ENCODE measurements at regions not wholly inside any gene's neighbourhood (a gene's known extent, or its start where the extent isn't known, plus 50 kb on each side); places are given as distances from the start of the nearest gene placed in this dataset.

- ATAC-seq = no peak
- Mint-ChIP-seq H3K4me3 (no peak overlapping the region), H3K27ac (no peak overlapping the region), H3K27me3 (no peaks in the 10 kb centered on the region), H3K9me3 (no peaks in the 10 kb centered on the region), H3K4me1 (no peaks in the 10 kb centered on the region)
- DNase-seq = no peak
Observed at GRCh38 chr12:125650587-125650986, 585.4 kb downstream of the AACS start.

GRCh38 chr12:125651625-125652024 is 586.4 kb downstream of the AACS start:
- Mint-ChIP-seq H3K9me3 (no peaks in the 10 kb centered on the region), H3K4me1 (no peaks in the 10 kb centered on the region), H3K27me3 (no peaks in the 10 kb centered on the region), H3K4me3 (no peak overlapping the region), H3K27ac (no peak overlapping the region)
- DNase-seq (no peak), ATAC-seq (no peak)

DNA sequence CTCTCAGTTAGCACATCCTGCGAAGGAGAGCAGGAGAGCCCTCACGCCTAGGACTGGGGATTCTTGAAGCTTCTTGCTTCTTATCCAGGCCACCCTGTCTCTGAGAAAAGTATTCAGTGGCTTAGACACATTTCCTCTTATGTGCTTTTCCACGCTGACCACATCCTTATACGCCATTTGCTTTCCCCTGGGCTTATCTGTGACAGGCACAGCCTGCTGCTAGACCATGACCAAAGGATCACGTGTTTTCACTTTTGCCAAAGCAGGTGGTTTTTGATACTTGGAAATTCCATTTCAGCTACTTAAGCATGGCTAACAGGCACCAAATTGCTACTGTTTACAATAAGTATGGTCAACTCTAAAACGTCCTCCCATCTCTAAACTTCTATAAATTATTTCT is 587.4 kb downstream of the AACS start:
- DNase-seq (no peak), ATAC-seq (no peak)
- Mint-ChIP-seq H3K27ac (no peak overlapping the region), H3K9me3 (no peaks in the 10 kb centered on the region), H3K4me3 (no peak overlapping the region), H3K27me3 (no peaks in the 10 kb centered on the region), H3K4me1 (no peaks in the 10 kb centered on the region)

GRCh38 chr12:125657681-125658080 is 592.4 kb downstream of the AACS start:
- Mint-ChIP-seq H3K4me3 (no peak overlapping the region), H3K9me3 (no peaks in the 10 kb centered on the region), H3K27me3 (no peaks in the 10 kb centered on the region), H3K4me1 (no peaks in the 10 kb centered on the region), H3K27ac (no peak overlapping the region)
- no peak for ATAC-seq
- DNase-seq = no peak

DNA sequence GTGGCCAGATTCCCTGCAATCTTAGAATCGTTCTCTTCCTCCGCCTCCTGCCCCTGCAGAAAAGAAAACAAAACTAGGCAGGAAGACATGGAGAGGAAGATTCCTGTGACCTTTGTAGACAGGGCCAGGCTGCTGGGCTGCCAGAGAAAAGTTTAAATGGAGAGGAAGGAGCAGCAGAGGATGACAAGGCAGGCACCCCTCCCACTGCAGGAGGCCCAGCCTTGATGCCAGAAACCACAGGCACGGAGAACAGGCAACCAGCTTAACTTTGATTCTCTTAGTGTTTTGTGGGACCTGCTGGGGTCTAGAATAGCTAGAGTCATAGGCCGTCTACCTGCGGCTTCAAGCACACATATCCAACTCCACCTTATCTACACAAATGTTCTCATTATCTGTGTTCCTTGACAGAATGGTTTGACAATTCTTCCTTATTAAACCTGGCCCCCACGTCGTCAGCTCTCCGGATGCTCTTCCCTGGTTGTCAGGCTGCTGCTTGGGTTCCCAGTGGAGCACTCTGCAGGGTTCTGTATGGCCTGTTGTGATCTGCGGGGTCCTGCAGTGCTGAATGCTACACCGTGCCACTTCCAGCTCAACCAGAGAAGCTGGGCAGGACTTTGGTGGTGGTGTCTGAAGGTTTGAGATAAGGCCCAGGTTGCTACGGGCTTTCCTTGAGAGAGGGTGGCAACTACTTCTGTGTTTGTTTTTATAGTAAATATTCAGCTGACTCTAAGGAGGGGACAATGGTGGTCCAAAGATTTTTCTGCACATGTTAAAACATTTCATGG is 609.5 kb downstream of the AACS start:
- Mint-ChIP-seq H3K9me3 (no peaks in the 10 kb centered on the region), H3K27ac (no peak overlapping the region), H3K4me1 (no peaks in the 10 kb centered on the region), H3K27me3 (no peaks in the 10 kb centered on the region), H3K4me3 (no peak overlapping the region)
- ATAC-seq (no peak), DNase-seq (no peak)

DNA sequence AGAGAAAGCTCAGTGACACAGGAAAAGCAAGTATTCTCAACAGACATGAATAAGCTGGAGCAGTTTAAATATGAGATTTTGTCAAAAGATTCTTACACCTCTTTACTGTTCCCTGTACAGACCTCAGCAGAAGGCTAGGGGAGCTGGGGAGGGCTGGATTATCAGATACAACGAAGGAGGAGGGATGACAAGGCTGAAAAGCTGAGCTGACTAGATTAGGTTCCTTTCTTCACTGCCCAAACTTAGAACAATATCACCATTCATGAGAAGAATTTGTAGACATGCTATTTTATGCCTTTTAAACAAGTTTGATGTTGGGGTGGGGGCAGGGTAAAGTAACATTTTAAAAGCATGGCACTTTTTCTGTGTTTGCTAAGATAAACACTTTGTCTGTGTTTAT is 611.1 kb downstream of the AACS start:
- no peak overlapping the region for H3K4me3 Mint-ChIP-seq
- no peaks in the 10 kb centered on the region for H3K27me3 Mint-ChIP-seq
- no peaks in the 10 kb centered on the region for H3K9me3 Mint-ChIP-seq
- DNase-seq = no peak
- no peak for ATAC-seq
- no peak overlapping the region for H3K27ac Mint-ChIP-seq
- no peaks in the 10 kb centered on the region for H3K4me1 Mint-ChIP-seq

DNA sequence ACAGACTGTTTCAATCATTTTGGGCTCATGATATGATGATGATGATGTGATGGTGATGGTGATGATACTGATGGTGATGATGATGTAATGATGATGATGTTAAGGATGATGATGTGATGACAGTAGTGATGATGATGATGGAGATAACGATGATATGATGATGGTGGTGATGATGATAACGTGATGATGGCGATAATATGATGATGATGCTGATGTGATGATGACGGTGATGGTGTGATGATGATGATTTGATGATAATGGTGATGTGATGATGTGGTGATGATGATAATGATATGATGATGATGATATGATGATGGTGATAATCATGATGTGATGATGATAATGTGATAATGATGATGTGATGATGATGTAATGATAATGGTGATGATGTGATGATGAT is 612.6 kb downstream of the AACS start:
- Mint-ChIP-seq H3K9me3 (no peaks in the 10 kb centered on the region), H3K4me3 (no peak overlapping the region), H3K27ac (no peak overlapping the region), H3K4me1 (no peaks in the 10 kb centered on the region), H3K27me3 (no peaks in the 10 kb centered on the region)
- ATAC-seq (no peak), DNase-seq (no peak)

DNA sequence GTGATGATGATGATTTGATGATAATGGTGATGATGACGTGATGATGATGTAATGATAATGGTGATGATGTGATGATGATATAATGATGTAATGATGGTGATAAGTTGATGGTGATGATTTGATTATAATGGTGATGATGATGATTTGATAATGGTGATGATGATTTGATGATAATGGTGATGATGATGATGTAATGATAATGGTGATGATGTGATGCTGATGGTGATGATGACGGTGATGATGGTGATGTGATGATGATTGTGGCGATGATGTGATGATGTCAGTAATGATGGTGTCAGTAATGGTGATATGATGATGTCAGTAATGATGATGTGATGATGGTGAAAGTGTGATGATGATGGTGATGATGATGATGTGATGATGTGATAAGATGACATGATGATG is 613.4 kb downstream of the AACS start:
- Mint-ChIP-seq H3K4me3 (no peak overlapping the region), H3K4me1 (no peaks in the 10 kb centered on the region), H3K9me3 (no peaks in the 10 kb centered on the region), H3K27ac (no peak overlapping the region), H3K27me3 (no peaks in the 10 kb centered on the region)
- no peak for ATAC-seq
- DNase-seq = no peak

DNA sequence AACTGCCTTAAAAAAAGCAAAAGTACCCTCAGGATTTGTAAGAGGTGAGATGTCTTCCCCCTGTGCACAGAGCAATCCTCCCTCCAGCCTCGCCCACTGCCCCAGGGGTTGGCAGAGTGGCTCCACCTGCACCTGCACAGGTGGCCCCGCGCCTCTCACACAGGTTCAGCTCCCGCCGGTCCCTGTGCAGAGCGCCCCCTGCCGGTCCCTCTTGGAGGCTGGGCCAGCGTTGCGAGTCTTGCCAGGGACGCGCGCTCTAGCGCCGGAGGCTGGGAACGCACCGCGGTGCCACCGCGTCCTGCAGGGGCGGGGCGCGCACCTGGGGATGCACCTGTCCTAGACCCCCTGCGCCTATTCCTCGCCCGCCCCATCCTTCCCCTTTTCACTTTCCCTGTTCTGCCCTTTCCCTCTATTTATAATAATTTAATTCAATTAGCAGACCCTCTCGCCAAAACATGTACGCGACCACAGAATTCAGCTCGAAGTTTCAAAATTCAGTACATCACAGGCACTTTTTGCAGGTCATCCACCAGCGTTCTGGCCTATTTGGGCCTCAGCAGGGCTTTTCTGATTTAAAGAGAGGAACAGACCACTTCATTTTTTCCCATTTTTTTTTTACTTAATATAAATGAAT is 618.6 kb downstream of the AACS start:
- peak; percentile 49 to 50 for DNase-seq
- H3K4me1 Mint-ChIP-seq = no peaks in the 10 kb centered on the region
- peak; percentile 68 for ATAC-seq
- no peak overlapping the region for H3K4me3 Mint-ChIP-seq
- no peaks in the 10 kb centered on the region for H3K9me3 Mint-ChIP-seq
- H3K27me3 Mint-ChIP-seq = peaks cover 10% of the 10 kb centered on the region
- no peak overlapping the region for H3K27ac Mint-ChIP-seq

DNA sequence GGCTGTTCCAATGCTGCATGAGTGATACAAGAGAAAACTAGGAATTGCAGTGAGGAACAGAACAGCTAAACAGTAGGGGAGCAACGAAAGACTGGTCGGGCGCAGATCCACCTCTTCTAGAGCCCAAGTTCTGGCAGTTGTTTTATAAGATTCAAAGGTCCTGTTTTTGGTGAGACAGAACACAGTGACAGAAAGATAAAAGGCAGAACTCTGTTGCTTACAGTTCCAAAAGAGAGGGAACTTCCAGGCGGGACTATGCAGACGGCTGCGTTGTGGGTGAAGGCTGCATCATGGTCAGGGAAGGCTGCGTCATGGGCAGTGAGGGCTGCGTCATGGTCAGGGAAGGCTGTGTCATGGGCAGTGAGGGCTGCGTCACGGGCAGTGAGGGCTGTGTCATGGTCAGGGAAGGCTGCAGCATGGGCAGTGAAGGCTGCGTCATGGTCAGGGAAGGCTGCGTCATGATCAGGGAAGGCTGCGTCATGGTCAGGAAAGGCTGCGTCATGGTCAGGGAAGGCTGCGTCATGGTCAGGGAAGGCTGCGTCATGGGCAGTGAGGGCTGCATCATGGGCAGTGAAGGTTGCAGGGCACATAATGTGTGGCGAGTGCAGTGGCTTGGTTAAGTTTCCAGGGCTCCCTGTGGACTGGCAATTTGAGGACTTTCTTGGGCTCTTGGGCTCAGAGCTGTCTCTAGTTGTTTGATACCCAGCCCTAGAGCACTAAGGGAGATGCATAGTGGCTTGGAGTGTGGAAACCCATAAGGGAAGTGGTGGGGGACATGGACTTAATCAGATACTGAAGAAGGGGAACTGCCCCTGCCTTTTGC is 619.9 kb downstream of the AACS start:
- Mint-ChIP-seq H3K4me1 (no peaks in the 10 kb centered on the region), H3K27ac (no peak overlapping the region), H3K9me3 (no peaks in the 10 kb centered on the region), H3K27me3 (peaks cover 10% of the 10 kb centered on the region), H3K4me3 (no peak overlapping the region)
- DNase-seq (no peak), ATAC-seq (no peak)

GRCh38 chr12:125685915-125686314 is 620.7 kb downstream of the AACS start:
- H3K27me3 Mint-ChIP-seq = peaks cover 10% of the 10 kb centered on the region
- no peaks in the 10 kb centered on the region for H3K4me1 Mint-ChIP-seq
- H3K4me3 Mint-ChIP-seq = no peak overlapping the region
- no peak overlapping the region for H3K27ac Mint-ChIP-seq
- ATAC-seq (no peak), DNase-seq (no peak)
- H3K9me3 Mint-ChIP-seq = no peaks in the 10 kb centered on the region

GRCh38 chr12:125687403-125687802 is 622.2 kb downstream of the AACS start:
- Mint-ChIP-seq H3K9me3 (no peaks in the 10 kb centered on the region), H3K4me1 (no peaks in the 10 kb centered on the region), H3K4me3 (no peak overlapping the region), H3K27me3 (peaks cover 10% of the 10 kb centered on the region), H3K27ac (peak overlapping the region in 1 of 2 donors; percentile 3)
- no peak for ATAC-seq
- no peak for DNase-seq

DNA sequence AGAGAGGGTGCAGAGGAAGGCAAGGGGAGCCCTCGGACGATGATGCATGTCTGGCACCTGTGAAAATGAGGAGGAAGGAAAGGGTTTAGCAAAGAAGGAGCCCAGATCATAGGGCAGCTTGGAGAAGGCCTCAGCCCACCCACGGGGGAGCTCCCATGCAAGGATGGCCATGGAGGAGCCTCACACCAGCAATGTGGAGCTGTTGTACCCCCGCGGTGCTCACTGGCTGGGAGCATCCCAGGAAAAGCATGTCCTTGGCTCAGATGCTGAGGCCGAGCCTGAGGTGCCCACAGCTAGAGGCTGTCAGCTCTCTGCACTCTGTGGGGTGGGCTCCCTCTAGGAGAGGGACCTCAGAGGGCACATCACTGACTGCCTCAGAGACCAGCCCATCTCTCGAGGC is 622.6 kb downstream of the AACS start:
- Mint-ChIP-seq H3K27me3 (peaks cover 10% of the 10 kb centered on the region), H3K4me3 (no peak overlapping the region), H3K9me3 (no peaks in the 10 kb centered on the region), H3K4me1 (no peaks in the 10 kb centered on the region), H3K27ac (no peak overlapping the region)
- no peak for DNase-seq
- ATAC-seq = no peak

GRCh38 chr12:125688223-125688622 is 623.0 kb downstream of the AACS start:
- H3K27ac Mint-ChIP-seq = no peak overlapping the region
- no peaks in the 10 kb centered on the region for H3K4me1 Mint-ChIP-seq

DNA sequence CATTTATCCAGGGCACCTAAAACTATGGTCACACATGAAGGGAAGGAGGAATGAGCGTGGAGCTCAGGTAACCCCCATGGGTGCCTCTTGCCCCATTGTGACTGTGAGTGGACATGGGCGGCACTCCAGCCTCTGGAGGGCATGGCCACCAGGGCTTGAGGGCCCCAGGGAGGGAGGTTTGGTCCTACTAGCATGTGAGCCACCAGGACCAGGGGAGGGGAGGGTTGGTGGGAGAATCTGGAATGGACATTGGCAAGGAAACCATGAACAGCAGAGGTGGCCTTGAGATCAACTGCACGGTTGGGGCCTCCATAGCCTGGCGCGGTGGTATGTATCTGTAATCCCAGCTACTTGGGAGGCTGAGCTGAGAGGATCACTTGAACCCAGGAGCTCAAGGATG is 623.6 kb downstream of the AACS start:
- Mint-ChIP-seq H3K4me1 (no peaks in the 10 kb centered on the region), H3K27me3 (peaks cover 10% of the 10 kb centered on the region), H3K4me3 (no peak overlapping the region), H3K9me3 (no peaks in the 10 kb centered on the region), H3K27ac (no peak overlapping the region)
- no peak for DNase-seq
- no peak for ATAC-seq

More at GRCh38 chr12:125688223-125688622, 623.0 kb downstream of the AACS start:
- Mint-ChIP-seq H3K4me3 (no peak overlapping the region), H3K9me3 (no peaks in the 10 kb centered on the region), H3K27me3 (peaks cover 10% of the 10 kb centered on the region)
- ATAC-seq (peak; percentile 8), DNase-seq (no peak)
